ENCODE measurements at regions not wholly inside any gene's neighbourhood (a gene's known extent, or its start where the extent isn't known, plus 50 kb on each side); places are given as distances from the start of the nearest gene placed in this dataset.

GRCh38 chr2:123015186-123015585 is 1009.9 kb upstream of the CNTNAP5 start:
- no peak for TF ChIP-seq TAF1 (IDR thresholded peaks at IDR 0.05; ENCODE audit: borderline replicate concordance, insufficient read depth, low read length)
- no peak for TF ChIP-seq FOXP2 (optimal IDR thresholded peaks at IDR 0.05; ENCODE audit: borderline replicate concordance, extremely low read depth, extremely low read length, insufficient read depth)
- no peak for TF ChIP-seq POLR2AphosphoS5 (IDR thresholded peaks at IDR 0.05; ENCODE audit: low read depth, low read length)
- TF ChIP-seq, protein P1, sequence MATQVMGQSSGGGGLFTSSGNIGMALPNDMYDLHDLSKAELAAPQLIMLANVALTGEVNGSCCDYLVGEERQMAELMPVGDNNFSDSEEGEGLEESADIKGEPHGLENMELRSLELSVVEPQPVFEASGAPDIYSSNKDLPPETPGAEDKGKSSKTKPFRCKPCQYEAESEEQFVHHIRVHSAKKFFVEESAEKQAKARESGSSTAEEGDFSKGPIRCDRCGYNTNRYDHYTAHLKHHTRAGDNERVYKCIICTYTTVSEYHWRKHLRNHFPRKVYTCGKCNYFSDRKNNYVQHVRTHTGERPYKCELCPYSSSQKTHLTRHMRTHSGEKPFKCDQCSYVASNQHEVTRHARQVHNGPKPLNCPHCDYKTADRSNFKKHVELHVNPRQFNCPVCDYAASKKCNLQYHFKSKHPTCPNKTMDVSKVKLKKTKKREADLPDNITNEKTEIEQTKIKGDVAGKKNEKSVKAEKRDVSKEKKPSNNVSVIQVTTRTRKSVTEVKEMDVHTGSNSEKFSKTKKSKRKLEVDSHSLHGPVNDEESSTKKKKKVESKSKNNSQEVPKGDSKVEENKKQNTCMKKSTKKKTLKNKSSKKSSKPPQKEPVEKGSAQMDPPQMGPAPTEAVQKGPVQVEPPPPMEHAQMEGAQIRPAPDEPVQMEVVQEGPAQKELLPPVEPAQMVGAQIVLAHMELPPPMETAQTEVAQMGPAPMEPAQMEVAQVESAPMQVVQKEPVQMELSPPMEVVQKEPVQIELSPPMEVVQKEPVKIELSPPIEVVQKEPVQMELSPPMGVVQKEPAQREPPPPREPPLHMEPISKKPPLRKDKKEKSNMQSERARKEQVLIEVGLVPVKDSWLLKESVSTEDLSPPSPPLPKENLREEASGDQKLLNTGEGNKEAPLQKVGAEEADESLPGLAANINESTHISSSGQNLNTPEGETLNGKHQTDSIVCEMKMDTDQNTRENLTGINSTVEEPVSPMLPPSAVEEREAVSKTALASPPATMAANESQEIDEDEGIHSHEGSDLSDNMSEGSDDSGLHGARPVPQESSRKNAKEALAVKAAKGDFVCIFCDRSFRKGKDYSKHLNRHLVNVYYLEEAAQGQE (IDR thresholded peaks at IDR 0.05; ENCODE audit: insufficient read depth in 1 of 2, low read depth in 2 of 2, low read length in 2 of 2): no peak
- TF ChIP-seq SIN3A (IDR thresholded peaks at IDR 0.05; ENCODE audit: borderline replicate concordance, insufficient read depth, low read length): no peak

DNA sequence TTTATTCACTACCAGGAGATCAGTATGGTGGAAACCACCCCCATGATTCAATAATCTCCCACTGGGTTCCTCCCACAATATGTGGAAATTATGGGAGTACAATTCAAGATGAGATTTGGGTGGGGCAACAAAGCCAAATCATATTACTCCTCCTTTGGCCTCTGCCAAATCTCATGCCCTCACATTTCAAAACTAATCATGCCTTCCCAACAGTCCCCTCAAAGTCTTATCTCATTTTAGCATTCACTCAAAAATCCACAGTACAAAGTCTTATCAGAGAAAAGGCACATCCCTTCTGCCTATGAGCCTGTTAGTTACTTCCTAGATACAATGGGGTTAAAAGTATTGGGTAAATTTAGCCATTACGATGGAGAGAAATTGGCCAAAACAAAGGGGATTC is 989.5 kb upstream of the CNTNAP5 start:
- TF ChIP-seq SIN3A (IDR thresholded peaks at IDR 0.05; ENCODE audit: borderline replicate concordance, insufficient read depth, low read length): no peak
- TF ChIP-seq, protein P1 (IDR thresholded peaks at IDR 0.05; ENCODE audit: insufficient read depth in 1 of 2, low read depth in 2 of 2, low read length in 2 of 2): no peak
- no peak for TF ChIP-seq TAF1 (IDR thresholded peaks at IDR 0.05; ENCODE audit: borderline replicate concordance, insufficient read depth, low read length)
- no peak for TF ChIP-seq POLR2AphosphoS5 (IDR thresholded peaks at IDR 0.05; ENCODE audit: low read depth, low read length)
- TF ChIP-seq FOXP2 (optimal IDR thresholded peaks at IDR 0.05; ENCODE audit: borderline replicate concordance, extremely low read depth, extremely low read length, insufficient read depth): no peak

DNA sequence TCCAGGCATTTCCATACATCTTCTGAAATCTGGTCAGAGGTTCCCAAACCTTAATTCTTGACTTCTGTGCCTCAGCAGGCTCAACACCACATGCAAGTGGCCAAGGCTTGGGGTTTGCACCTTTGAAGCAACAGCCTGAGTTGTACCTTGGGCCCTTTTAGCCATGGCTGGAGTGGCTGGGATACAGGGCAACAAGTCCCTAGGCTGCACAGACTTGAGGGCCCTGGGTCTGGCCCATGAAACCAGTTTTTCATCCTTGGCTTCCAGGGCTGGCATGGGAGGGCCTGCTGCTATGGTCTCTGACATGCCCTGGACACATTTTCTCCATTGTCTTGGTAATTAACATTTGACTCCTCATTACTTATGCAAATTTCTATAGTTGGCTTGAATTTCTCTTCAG is 988.8 kb upstream of the CNTNAP5 start:
- TF ChIP-seq, protein P1 (IDR thresholded peaks at IDR 0.05; ENCODE audit: insufficient read depth in 1 of 2, low read depth in 2 of 2, low read length in 2 of 2): no peak
- TF ChIP-seq TAF1 (IDR thresholded peaks at IDR 0.05; ENCODE audit: borderline replicate concordance, insufficient read depth, low read length) (no peak), SIN3A (IDR thresholded peaks at IDR 0.05; ENCODE audit: borderline replicate concordance, insufficient read depth, low read length) (no peak), FOXP2 (optimal IDR thresholded peaks at IDR 0.05; ENCODE audit: borderline replicate concordance, extremely low read depth, extremely low read length, insufficient read depth) (no peak), POLR2AphosphoS5 (IDR thresholded peaks at IDR 0.05; ENCODE audit: low read depth, low read length) (no peak)

DNA sequence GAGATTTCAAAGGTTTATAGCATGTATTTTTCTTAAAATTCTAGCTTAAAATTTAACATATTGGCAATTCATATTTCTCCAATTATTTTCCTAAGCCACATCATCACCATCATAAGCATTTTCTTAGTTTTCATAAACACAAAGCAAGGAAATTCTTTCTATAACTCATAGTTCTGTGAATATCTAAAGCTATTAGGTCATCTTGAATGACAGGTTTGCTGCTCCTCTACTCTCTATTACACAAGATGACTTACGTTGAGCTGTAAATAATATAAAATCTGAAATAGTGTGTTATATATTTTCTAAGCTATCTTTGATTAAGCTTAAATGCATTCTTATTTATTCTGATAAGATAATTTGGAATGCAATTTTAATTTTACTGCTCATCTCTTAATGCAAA is 984.6 kb upstream of the CNTNAP5 start:
- TF ChIP-seq TAF1 (IDR thresholded peaks at IDR 0.05; ENCODE audit: borderline replicate concordance, insufficient read depth, low read length) (no peak), SIN3A (IDR thresholded peaks at IDR 0.05; ENCODE audit: borderline replicate concordance, insufficient read depth, low read length) (no peak), FOXP2 (optimal IDR thresholded peaks at IDR 0.05; ENCODE audit: borderline replicate concordance, extremely low read depth, extremely low read length, insufficient read depth) (no peak), POLR2AphosphoS5 (IDR thresholded peaks at IDR 0.05; ENCODE audit: low read depth, low read length) (no peak)
- TF ChIP-seq, protein P1 (IDR thresholded peaks at IDR 0.05; ENCODE audit: insufficient read depth in 1 of 2, low read depth in 2 of 2, low read length in 2 of 2): no peak

DNA sequence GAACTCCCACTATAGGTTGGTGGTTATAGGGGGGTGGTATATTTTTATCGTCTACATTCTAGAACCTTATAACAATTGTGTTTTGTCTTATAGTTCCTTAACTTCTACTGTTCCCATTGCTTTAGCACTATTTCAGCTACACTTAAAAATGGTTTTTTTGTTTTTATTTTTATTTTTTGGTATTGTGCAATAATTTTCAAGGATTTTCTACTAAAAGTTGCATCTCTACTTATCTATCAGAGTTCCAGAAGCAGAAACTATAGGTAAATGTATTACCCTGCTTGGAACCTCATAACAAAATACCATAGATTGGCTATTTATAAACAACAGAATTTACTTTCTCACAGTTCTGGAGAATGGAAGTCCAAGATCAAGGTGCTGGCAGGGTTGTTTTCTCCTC is 981.6 kb upstream of the CNTNAP5 start:
- TF ChIP-seq FOXP2 (optimal IDR thresholded peaks at IDR 0.05; ENCODE audit: borderline replicate concordance, extremely low read depth, extremely low read length, insufficient read depth) (no peak), SIN3A (IDR thresholded peaks at IDR 0.05; ENCODE audit: borderline replicate concordance, insufficient read depth, low read length) (no peak), TAF1 (IDR thresholded peaks at IDR 0.05; ENCODE audit: borderline replicate concordance, insufficient read depth, low read length) (no peak), POLR2AphosphoS5 (IDR thresholded peaks at IDR 0.05; ENCODE audit: low read depth, low read length) (no peak)
- TF ChIP-seq, protein P1 (IDR thresholded peaks at IDR 0.05; ENCODE audit: insufficient read depth in 1 of 2, low read depth in 2 of 2, low read length in 2 of 2): no peak

Data from PFSK-1 (cell line).